Neutrophil (primary cell): ENCODE measurements at regions not wholly inside any gene's neighbourhood (a gene's known extent, or its start where the extent isn't known, plus 50 kb on each side); places are given as distances from the start of the nearest gene placed in this dataset.
"Not testable (repeated sequence)": the region's sequence is repeated elsewhere in the genome, so short reads cannot be mapped to it uniquely, and the experiment has no call there.

ENCODE experiments used
- H3K27ac ChIP-seq: fragments of 200-600 bp; sonication (generic); 2 replicates; pipeline ENCODE4 v1.5.1; 2016; ENCODE audit warnings: mild to moderate bottlenecking, moderate library complexity
- H3K27me3 ChIP-seq: fragments of 200-600 bp; sonication (generic); 2 replicates; pipeline ENCODE4 v1.6.0; 2016; ENCODE audit warnings: mild to moderate bottlenecking
- H3K36me3 ChIP-seq: fragments of 200-600 bp; sonication (generic); 2 replicates; pipeline ENCODE4 v1.5.1; 2017
- H3K4me1 ChIP-seq, 2 experiments: fragments of 200-600 bp in 1 of 2; sonication (generic) in 1 of 2; 1 replicate in 1 of 2; 2 replicates in 1 of 2; pipeline versions ENCODE4 v1.5.1 to v1.6.1; 2013 to 2016; ENCODE audit warnings: low read depth in 1 of 2, low read length in 1 of 2, mild to moderate bottlenecking in 1 of 2, moderate library complexity in 1 of 2; ENCODE audit not compliant: control insufficient read depth in 1 of 2, insufficient read depth in 1 of 2
- H3K4me3 ChIP-seq, 2 experiments: fragments of 200-600 bp in 1 of 2; sonication (generic) in 1 of 2; 1 replicate in 1 of 2; 2 replicates in 1 of 2; pipeline ENCODE4 v1.5.1; 2013 to 2016; ENCODE audit warnings: low read depth in 1 of 2, low read length in 1 of 2, mild to moderate bottlenecking in 1 of 2, moderate library complexity in 1 of 2
- H3K9me3 ChIP-seq: fragments of 200-600 bp; sonication (generic); 2 replicates; pipeline ENCODE4 v1.5.1; 2016
- CTCF ChIP-seq: fragments of 200-600 bp; sonication (generic); IDR thresholded peaks from 2 replicates; pipeline ENCODE4 v1.5.1; 2016; ENCODE audit warnings: antibody characterized with exemption

DNA sequence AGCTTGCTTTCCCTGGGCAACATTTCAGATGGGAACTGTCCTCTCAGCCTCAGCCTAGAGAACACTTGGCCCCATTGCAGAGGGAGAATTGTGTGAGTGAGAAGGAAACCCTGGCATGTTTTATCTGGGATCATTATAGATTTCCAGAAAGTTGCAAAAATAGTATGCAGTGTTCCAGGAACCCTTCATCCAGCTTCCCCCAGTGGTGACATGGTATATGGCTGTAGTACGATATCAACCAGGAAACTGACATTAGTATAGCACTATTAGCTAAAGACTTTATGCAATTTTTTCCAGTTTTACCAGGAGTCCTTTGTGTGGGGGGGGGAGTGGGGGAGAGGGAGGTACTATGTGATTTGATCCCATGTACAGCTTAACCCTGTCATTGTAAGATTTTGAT is 166.2 kb upstream of the KBTBD8 start:
- TF ChIP-seq CTCF: no peak
- no peaks in the 10 kb centered on the region for H3K27me3 ChIP-seq
- H3K27ac ChIP-seq: no peak overlapping the region
- no peaks in the 10 kb centered on the region for H3K4me1 ChIP-seq
- H3K4me3 ChIP-seq: no peak overlapping the region
- H3K36me3 ChIP-seq: no peaks in the 10 kb centered on the region
- no peaks in the 10 kb centered on the region for H3K9me3 ChIP-seq

DNA sequence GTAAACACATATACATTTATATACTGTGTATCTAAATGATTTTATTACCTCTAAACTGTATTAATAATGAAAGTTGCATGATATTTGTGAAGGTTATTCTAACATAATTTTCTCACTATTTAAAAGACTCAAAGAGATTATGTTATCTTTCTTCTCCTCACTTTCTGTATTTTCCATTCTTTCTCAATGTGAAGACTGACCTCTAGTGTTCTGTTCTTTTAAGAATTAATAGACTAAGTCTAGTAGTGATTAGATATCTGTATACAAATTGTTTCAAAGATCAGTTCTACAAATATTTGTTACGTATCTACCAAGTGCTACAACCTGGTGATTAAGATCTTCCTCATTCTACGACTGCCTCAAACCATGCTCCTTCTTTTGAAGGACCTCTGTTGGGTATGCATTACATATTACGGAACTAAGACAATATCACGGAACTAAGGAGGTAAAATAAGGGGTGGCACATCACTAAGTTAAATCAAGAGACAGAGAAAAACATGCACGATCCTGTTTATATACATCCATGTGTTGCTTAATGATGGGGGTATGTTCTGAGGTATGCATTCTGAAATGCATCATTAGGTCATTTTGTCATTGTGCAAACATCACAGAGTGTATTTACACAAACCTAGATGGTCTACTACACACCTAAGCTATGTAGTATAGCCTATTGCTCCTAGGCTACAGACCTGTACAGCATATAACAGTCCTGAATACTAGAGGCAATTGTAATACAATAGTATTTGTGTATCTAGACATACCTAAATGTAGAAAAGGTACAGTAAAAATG is 161.5 kb upstream of the KBTBD8 start:
- Histone ChIP-seq H3K9me3 (no peaks in the 10 kb centered on the region), H3K27me3 (no peaks in the 10 kb centered on the region), H3K27ac (no peak overlapping the region), H3K4me1 (no peaks in the 10 kb centered on the region), H3K36me3 (no peaks in the 10 kb centered on the region), H3K4me3 (no peak overlapping the region)
- no peak for TF ChIP-seq CTCF

DNA sequence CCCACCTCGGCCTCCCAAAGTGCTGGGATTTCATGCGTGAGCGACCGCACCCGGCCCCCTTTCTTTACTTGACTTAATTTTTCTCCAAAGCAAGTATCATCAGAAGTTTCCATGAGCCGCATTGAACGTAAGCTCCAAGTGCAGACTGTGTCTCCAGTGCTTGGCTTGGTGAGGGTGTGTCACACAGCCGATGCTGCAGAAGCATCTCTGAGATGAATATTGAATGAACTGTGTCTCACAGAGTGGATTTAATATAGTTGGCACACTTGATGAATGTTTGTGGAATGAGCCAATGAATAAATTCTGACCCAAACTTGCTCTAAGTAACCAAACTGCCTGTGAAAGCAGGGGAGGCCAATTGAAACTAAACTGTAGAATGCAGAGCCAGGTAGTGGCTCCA is 159.4 kb upstream of the KBTBD8 start:
- Histone ChIP-seq H3K36me3 (no peaks in the 10 kb centered on the region), H3K4me3 (no peak overlapping the region), H3K27me3 (no peaks in the 10 kb centered on the region), H3K9me3 (no peaks in the 10 kb centered on the region), H3K27ac (no peak overlapping the region), H3K4me1 (no peaks in the 10 kb centered on the region)
- no peak for TF ChIP-seq CTCF

DNA sequence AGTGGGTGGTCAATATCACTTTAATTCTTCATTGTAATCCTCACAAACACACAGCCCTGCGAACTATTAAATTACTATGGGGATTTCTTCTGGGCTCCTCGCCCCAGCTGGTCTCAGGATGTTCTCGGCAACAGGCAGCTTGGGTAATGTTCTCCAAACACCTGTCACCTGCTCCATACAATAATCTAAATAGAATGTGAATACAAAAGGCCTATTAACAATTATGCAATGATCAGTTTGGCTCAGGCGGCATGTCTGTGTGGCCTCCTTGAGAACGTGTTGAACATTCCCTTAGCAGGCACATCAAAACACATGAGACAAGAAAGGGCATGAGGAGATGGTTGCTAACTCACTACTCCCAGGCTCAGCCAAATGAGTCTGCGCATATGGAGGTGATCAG is 158.6 kb upstream of the KBTBD8 start:
- H3K27me3 ChIP-seq: no peaks in the 10 kb centered on the region
- H3K4me1 ChIP-seq: no peaks in the 10 kb centered on the region
- H3K36me3 ChIP-seq: no peaks in the 10 kb centered on the region
- TF ChIP-seq CTCF: no peak
- H3K9me3 ChIP-seq: no peaks in the 10 kb centered on the region
- H3K4me3 ChIP-seq: no peak overlapping the region
- no peak overlapping the region for H3K27ac ChIP-seq

DNA sequence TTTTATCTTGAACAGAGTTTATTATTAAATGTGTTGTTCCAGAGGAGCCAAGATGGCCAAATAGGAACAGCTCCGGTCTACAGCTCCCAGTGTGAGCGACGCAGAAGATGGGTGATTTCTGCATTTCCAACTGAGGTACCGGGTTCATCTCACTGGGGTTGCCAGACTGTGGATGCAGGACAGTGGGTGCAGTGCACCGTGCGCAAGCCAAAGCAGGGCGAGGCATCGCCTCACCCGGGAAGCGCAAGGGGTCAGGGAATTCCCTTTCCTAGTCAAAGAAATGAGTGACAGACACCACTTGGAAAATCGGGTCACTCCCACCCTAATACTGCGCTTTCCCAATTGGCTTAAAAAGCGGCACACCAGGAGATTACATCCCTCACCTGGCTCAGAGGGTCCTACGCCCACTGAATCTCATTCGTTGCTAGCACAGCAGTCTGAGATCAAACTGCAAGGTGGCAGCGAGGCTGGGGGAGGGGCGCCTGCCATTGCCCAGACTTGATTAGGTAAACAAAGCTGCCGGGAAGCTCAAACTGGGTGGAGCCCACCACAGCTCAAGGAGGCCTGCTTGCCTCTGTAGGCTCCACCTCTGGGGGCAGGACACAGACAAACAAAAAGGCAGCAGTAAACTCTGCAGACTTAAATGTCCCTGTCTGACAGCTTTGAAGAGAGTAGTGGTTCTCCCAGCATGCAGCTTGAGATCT is 155.2 kb upstream of the KBTBD8 start:
- not testable (repeated sequence) for H3K4me3 ChIP-seq, H3K36me3 ChIP-seq, H3K9me3 ChIP-seq, H3K4me1 ChIP-seq, H3K27me3 ChIP-seq, H3K27ac ChIP-seq

GRCh38 chr3:66851894-66852613 is 146.1 kb upstream of the KBTBD8 start:
- Histone ChIP-seq H3K4me1 (no peaks in the 10 kb centered on the region), H3K9me3 (no peaks in the 10 kb centered on the region), H3K36me3 (no peaks in the 10 kb centered on the region), H3K27me3 (peaks cover 3% of the 10 kb centered on the region), H3K4me3 (no peak overlapping the region), H3K27ac (no peak overlapping the region)
- no peak for TF ChIP-seq CTCF
